SU-DHL-6 (cell line): ENCODE measurements at regions not wholly inside any gene's neighbourhood (a gene's known extent, or its start where the extent isn't known, plus 50 kb on each side); places are given as distances from the start of the nearest gene placed in this dataset.

ENCODE experiments used
- H2AFZ ChIP-seq: fragments of 200-600 bp; sonication (generic); 2 replicates; pipeline ENCODE4 v1.6.1; 2014; ENCODE audit warnings: low read depth, mild to moderate bottlenecking, moderate library complexity, mixed read lengths, antibody characterized with exemption, low read length; ENCODE audit not compliant: severe bottlenecking
- H3F3A ChIP-seq: fragments of 200-600 bp; shearing (Covaris generic); 2 replicates; pipeline ENCODE4 v1.6.0; 2016; ENCODE audit warnings: antibody characterized with exemption, mild to moderate bottlenecking; ENCODE audit not compliant: insufficient read depth
- H3K27ac ChIP-seq: fragments of 200-600 bp; sonication (generic); 2 replicates; pipeline ENCODE4 v1.5.1; 2016; ENCODE audit warnings: low read depth, mild to moderate bottlenecking, low read length, moderate library complexity, mixed read lengths
- H3K27me3 ChIP-seq: fragments of 200-600 bp; sonication (generic), shearing (Covaris generic); 2 replicates; pipeline ENCODE4 v1.6.0; 2014; ENCODE audit warnings: mild to moderate bottlenecking, low read length
- H3K36me3 ChIP-seq: fragments of 200-600 bp; sonication (generic); 2 replicates; pipeline ENCODE4 v1.6.1; 2014; ENCODE audit warnings: mild to moderate bottlenecking, low read length, mixed read lengths
- H3K4me2 ChIP-seq: fragments of 300-600, 200-600 bp; shearing (Covaris generic), sonication (generic); 2 replicates; pipeline ENCODE4 v1.6.0; 2014; ENCODE audit warnings: low read length, low read depth, mild to moderate bottlenecking; ENCODE audit not compliant: poor library complexity, severe bottlenecking
- H3K4me3 ChIP-seq: fragments of 200-600 bp; sonication (generic); 2 replicates; pipeline ENCODE4 v1.5.1; 2014; ENCODE audit warnings: antibody characterized with exemption, low read length, mild to moderate bottlenecking, mixed read lengths; ENCODE audit not compliant: insufficient read depth, poor library complexity, severe bottlenecking
- H3K79me2 ChIP-seq: fragments of 200-600 bp; sonication (generic); 2 replicates; pipeline ENCODE4 v1.6.1; 2014; ENCODE audit warnings: mild to moderate bottlenecking, low read length, moderate library complexity; ENCODE audit not compliant: insufficient read depth
- H3K9ac ChIP-seq: fragments of 200-600 bp; sonication (generic); 2 replicates; pipeline ENCODE4 v1.7.0; 2014; ENCODE audit warnings: mild to moderate bottlenecking, low read length
- H3K9me2 ChIP-seq: fragments of 200-600 bp; sonication (generic); replicated peaks from 2 replicates; pipeline ENCODE4 v1.6.1; 2014; ENCODE audit warnings: low read length; ENCODE audit not compliant: insufficient read depth
- H3K9me3 ChIP-seq: fragments of 200-600 bp; sonication (generic); 2 replicates; pipeline ENCODE4 v1.6.1; 2014; ENCODE audit warnings: low read length, mixed read lengths; ENCODE audit not compliant: insufficient read depth
- H4K20me1 ChIP-seq: fragments of 200-600 bp; sonication (generic); 2 replicates; pipeline ENCODE4 v1.6.1; 2014; ENCODE audit warnings: low read depth, mild to moderate bottlenecking, antibody characterized with exemption, low read length, moderate library complexity, mixed read lengths
- CTCF ChIP-seq: fragments of 200-600 bp; sonication (generic); IDR thresholded peaks from one replicate; pipeline ENCODE4 v1.5.1; 2017; ENCODE audit warnings: antibody characterized with exemption, mild to moderate bottlenecking, low read length, moderate library complexity; ENCODE audit not compliant: insufficient read depth, poor library complexity, severe bottlenecking
- EZH2phosphoT487 ChIP-seq: fragments of 200-600 bp; sonication (generic), shearing (Covaris generic); conservative IDR thresholded peaks from 2 replicates; pipeline ENCODE4 v1.6.1; 2018; ENCODE audit warnings: mild to moderate bottlenecking, antibody characterized with exemption, low read length, moderate library complexity, mixed read lengths

DNA sequence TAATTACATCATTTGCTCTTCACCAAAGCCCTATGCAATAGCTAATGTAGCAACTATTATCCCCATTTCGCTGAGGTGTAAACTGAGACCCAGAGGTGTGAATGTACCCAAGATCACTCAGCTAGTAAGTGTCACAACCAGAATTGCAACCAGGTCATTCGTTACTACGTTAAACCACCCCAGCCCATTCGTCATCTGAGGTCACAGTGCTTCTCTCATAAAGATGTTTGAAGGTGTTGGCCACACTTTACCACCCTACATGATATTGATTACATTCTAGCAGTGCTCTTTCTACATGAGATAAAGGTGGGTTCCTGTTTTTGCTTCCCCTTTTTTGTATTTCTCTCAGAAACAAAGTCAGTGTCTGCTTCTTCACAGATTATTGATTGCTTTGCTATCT, 195.3 kb downstream of the ZBTB18 start:
- Histone ChIP-seq H3K4me3 (no peak overlapping the region), H3K27ac (no peak overlapping the region), H3K79me2 (no peaks in the 10 kb centered on the region), H4K20me1 (no peaks in the 10 kb centered on the region), H3K4me2 (no peak overlapping the region), H3K27me3 (no peaks in the 10 kb centered on the region), H3K9ac (no peak overlapping the region), H2AFZ (no peak overlapping the region), H3K36me3 (no peaks in the 10 kb centered on the region), H3F3A (no peaks in the 10 kb centered on the region), H3K9me2 (no peaks in the 10 kb centered on the region), H3K9me3 (no peaks in the 10 kb centered on the region)
- TF ChIP-seq EZH2phosphoT487: no peak
- no peak for TF ChIP-seq CTCF

DNA sequence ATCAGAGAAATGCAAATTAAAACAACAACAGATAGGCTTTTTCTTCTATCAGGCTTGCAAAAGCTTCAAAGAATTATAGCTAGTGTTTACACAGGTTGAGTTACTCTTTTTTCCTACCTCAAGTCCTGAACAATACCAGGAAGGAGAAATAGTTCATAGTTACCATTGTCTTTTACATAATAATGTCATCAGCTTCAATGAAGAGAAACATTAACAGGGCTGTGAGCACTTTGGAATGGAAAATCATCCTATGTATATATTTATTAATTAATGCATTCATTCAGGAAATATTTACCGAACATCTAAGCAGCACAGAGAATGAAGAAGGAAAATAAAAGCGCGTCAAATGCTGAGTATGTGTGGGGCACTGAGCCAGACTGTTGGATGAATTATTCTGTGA, 197.3 kb downstream of the ZBTB18 start:
- Histone ChIP-seq H3K79me2 (no peaks in the 10 kb centered on the region), H3K27ac (no peak overlapping the region), H3K9ac (no peak overlapping the region), H3K36me3 (no peaks in the 10 kb centered on the region), H3K4me3 (no peak overlapping the region), H2AFZ (no peak overlapping the region), H4K20me1 (no peaks in the 10 kb centered on the region), H3F3A (no peaks in the 10 kb centered on the region), H3K4me2 (no peak overlapping the region), H3K27me3 (no peaks in the 10 kb centered on the region), H3K9me3 (no peaks in the 10 kb centered on the region), H3K9me2 (no peaks in the 10 kb centered on the region)
- TF ChIP-seq CTCF: no peak
- TF ChIP-seq EZH2phosphoT487: no peak

DNA sequence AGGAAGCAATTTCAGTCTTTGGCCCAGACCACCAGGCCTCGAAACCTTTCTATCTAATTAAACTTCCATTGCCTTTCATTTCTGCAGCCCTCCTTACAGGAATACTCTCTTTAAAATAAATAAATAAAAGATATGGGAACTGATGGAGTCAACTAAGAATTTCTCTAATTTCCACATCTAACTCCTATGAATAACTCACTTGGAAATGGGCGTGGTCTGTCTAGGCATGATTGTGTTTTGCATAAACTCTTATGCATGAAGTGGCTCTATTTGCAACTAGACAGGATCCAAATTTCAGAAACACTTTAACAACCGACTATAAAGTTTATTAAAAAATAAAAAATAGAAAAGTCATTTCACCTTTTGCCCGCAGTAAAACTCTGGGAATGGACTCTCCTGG, 199.5 kb downstream of the ADSS2 start:
- Histone ChIP-seq H3K4me2 (no peak overlapping the region), H3K9ac (no peak overlapping the region), H4K20me1 (no peaks in the 10 kb centered on the region), H3K36me3 (no peaks in the 10 kb centered on the region), H3K27ac (no peak overlapping the region), H3K27me3 (no peaks in the 10 kb centered on the region), H3K4me3 (no peak overlapping the region), H3K9me2 (no peaks in the 10 kb centered on the region), H3F3A (no peaks in the 10 kb centered on the region), H3K9me3 (no peaks in the 10 kb centered on the region), H3K79me2 (no peaks in the 10 kb centered on the region), H2AFZ (no peak overlapping the region)
- no peak for TF ChIP-seq EZH2phosphoT487
- no peak for TF ChIP-seq CTCF

DNA sequence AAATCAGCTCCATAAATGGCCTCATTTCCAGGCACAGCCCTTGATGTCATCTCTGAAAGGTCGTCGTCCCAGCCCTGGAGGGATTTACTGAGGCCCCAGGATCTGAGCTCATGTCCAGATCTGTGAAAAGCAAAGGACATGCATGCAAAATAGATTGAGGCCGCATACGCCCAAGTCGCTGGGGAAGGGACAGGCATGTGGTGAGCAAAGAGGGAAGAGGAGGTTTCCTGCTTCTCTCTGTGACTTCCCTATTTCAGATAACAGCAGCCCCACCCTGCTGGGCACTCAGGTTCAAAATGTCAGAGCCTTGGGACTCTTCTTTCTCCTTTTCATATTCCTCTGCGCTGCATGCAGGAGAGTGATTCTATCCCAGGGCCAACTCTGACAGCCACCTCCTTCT, 197.2 kb downstream of the ADSS2 start:
- H2AFZ ChIP-seq: no peak overlapping the region
- TF ChIP-seq CTCF: no peak
- TF ChIP-seq EZH2phosphoT487: no peak
- H3K9ac ChIP-seq: no peak overlapping the region
- no peaks in the 10 kb centered on the region for H3F3A ChIP-seq
- H4K20me1 ChIP-seq: no peaks in the 10 kb centered on the region
- H3K4me3 ChIP-seq: no peak overlapping the region
- H3K9me3 ChIP-seq: no peaks in the 10 kb centered on the region
- H3K27ac ChIP-seq: no peak overlapping the region
- H3K79me2 ChIP-seq: no peaks in the 10 kb centered on the region
- no peaks in the 10 kb centered on the region for H3K9me2 ChIP-seq
- H3K27me3 ChIP-seq: no peaks in the 10 kb centered on the region
- no peak overlapping the region for H3K4me2 ChIP-seq
- no peaks in the 10 kb centered on the region for H3K36me3 ChIP-seq
